HL-60 (cell line): ENCODE measurements at regions not wholly inside any gene's neighbourhood (a gene's known extent, or its start where the extent isn't known, plus 50 kb on each side); places are given as distances from the start of the nearest gene placed in this dataset.

Source experiments
- DNase-seq, 2 experiments: peaks; one replicate each; pipeline ENCODE4 v3.0.0-alpha.2; 2010 to 2020; ENCODE audit warnings: low read depth in 1 of 2, low spot score in 1 of 2
- H3K27ac ChIP-seq: fragments of 250-450 bp; sonication (Bioruptor Pico); replicated peaks from 2 replicates; pipeline ENCODE4 v1.5.1; 2020; ENCODE audit warnings: mild to moderate bottlenecking, moderate library complexity
- H3K27me3 ChIP-seq: fragments of 250-450 bp; sonication (Bioruptor Pico); 2 replicates; pipeline ENCODE4 v1.5.1; 2021; ENCODE audit warnings: mild to moderate bottlenecking, moderate library complexity; ENCODE audit not compliant: insufficient read depth, poor library complexity, severe bottlenecking
- H3K4me3 ChIP-seq: replicated peaks from 2 replicates; pipeline ENCODE4 v1.5.1; 2011; ENCODE audit warnings: mild to moderate bottlenecking, control low read depth, low read length; ENCODE audit not compliant: insufficient read depth
- CTCF ChIP-seq: IDR thresholded peaks from one replicate; pipeline ENCODE4 v1.5.1; 2011; ENCODE audit warnings: low read length, control low read depth, inconsistent platforms; ENCODE audit not compliant: insufficient read depth
- GABPA ChIP-seq: IDR thresholded peaks from 2 replicates; pipeline ENCODE4 v1.6.1; 2012; ENCODE audit warnings: low read depth
- POLR2AphosphoS5 ChIP-seq: IDR thresholded peaks from 2 replicates; pipeline ENCODE4 v1.6.1; 2012; ENCODE audit warnings: low read depth
- REST ChIP-seq: IDR thresholded peaks from 2 replicates; pipeline ENCODE4 v1.6.1; 2012; ENCODE audit warnings: low read depth; ENCODE audit not compliant: insufficient replicate concordance
- SPI1 ChIP-seq: IDR thresholded peaks from 2 replicates; pipeline ENCODE4 v1.6.1; 2012; ENCODE audit warnings: low read depth, mild to moderate bottlenecking, borderline replicate concordance

- H3K27me3 ChIP-seq = no peaks in the 10 kb centered on the region
- H3K4me3 ChIP-seq = no peak overlapping the region
- no peak overlapping the region for H3K27ac ChIP-seq
- TF ChIP-seq SPI1 (no peak), POLR2AphosphoS5 (no peak), GABPA (no peak), CTCF (no peak), REST (no peak)
- no peak for DNase-seq
Measured at GRCh38 chr21:28148400-28149064, 844.1 kb downstream of the LTN1 start.

GRCh38 chr21:28144653-28145052 is 848.0 kb downstream of the LTN1 start:
- Histone ChIP-seq H3K4me3 (no peak overlapping the region), H3K27me3 (no peaks in the 10 kb centered on the region), H3K27ac (no peak overlapping the region)
- TF ChIP-seq REST = peak; percentile 79
- no peak for TF ChIP-seq GABPA
- no peak for TF ChIP-seq SPI1
- DNase-seq = no peak

- TF ChIP-seq GABPA (no peak), REST (no peak)
- H3K27me3 ChIP-seq = no peaks in the 10 kb centered on the region
- H3K27ac ChIP-seq = no peak overlapping the region
- no peak overlapping the region for H3K4me3 ChIP-seq
- no peak for DNase-seq
Measured at GRCh38 chr21:28144089-28144488, 848.6 kb downstream of the LTN1 start.

GRCh38 chr21:28142697-28143096 is 850.0 kb downstream of the LTN1 start:
- DNase-seq = peak; percentile 1 to 66
- no peak for TF ChIP-seq REST
- no peak for TF ChIP-seq GABPA
- no peak for TF ChIP-seq POLR2AphosphoS5
- peak; percentile 5; the same call in 1 of the 2 replicates for TF ChIP-seq SPI1
- no peak for TF ChIP-seq CTCF
- no peak overlapping the region for H3K4me3 ChIP-seq
- H3K27me3 ChIP-seq = no peaks in the 10 kb centered on the region
- H3K27ac ChIP-seq = no peak overlapping the region
